Brain microvascular endothelial cell (primary cell): ENCODE measurements at regions not wholly inside any gene's neighbourhood (a gene's known extent, or its start where the extent isn't known, plus 50 kb on each side); places are given as distances from the start of the nearest gene placed in this dataset.

Experiments
- DNase-seq: peaks from one replicate; pipeline ENCODE4 v3.0.0-alpha.2; 2020
- H3K27ac ChIP-seq: fragments of 250-450 bp; sonication (Bioruptor Pico); 2 replicates; pipeline ENCODE4 v1.5.1; 2020; ENCODE audit warnings: mild to moderate bottlenecking, moderate library complexity
- H3K27me3 ChIP-seq: fragments of 250-450 bp; sonication (Bioruptor Pico); replicated peaks from 2 replicates; pipeline ENCODE4 v1.5.1; 2020; ENCODE audit warnings: mild to moderate bottlenecking
- H3K36me3 ChIP-seq: fragments of 250-450 bp; sonication (Bioruptor Pico); replicated peaks from 2 replicates; pipeline ENCODE4 v1.5.1; 2020; ENCODE audit warnings: mild to moderate bottlenecking
- H3K4me3 ChIP-seq: 2 replicates; pipeline ENCODE4 v1.5.1; 2011; ENCODE audit warnings: low read depth, mild to moderate bottlenecking, control low read depth, low read length, moderate library complexity
- CTCF ChIP-seq: IDR thresholded peaks from 2 replicates; pipeline ENCODE4 v1.5.1; 2011; ENCODE audit warnings: low read depth, mild to moderate bottlenecking, moderate library complexity, low read length, control low read depth, inconsistent platforms; ENCODE audit errors: missing control alignments
- in situ Hi-C: cut with HindIII; loops from 2 replicates; pipeline ENCODE4 v1.10.0; 2017; ENCODE audit warnings: low sequenced_read_pairs, low pct_ligation_motif_present

DNA sequence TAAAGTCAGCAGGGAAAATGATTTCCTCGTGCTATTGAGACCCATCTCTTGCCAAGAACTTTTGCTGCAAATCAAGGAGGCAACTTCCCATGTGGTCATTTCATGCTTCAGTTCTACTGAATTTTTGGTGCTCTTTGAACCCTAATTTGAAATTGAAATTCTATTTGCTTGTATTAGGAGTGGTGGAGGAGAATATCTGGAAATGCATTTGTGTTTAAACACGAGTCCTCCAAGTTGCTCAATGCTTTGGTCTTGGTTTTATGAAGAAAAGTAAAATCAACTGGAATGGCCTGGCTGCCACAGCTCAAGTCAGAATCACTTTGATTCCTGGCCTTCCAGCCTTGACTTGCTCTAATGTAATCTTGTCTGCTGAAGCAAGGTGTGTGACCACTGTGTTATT is 613.2 kb downstream of the TLE1 start:
- no peak overlapping the region for H3K4me3 ChIP-seq
- H3K36me3 ChIP-seq = no peaks in the 10 kb centered on the region
- H3K27ac ChIP-seq = no peak overlapping the region
- DNase-seq = no peak
- in situ Hi-C loops = no loop called here
- H3K27me3 ChIP-seq = no peaks in the 10 kb centered on the region
- TF ChIP-seq CTCF = no peak

DNA sequence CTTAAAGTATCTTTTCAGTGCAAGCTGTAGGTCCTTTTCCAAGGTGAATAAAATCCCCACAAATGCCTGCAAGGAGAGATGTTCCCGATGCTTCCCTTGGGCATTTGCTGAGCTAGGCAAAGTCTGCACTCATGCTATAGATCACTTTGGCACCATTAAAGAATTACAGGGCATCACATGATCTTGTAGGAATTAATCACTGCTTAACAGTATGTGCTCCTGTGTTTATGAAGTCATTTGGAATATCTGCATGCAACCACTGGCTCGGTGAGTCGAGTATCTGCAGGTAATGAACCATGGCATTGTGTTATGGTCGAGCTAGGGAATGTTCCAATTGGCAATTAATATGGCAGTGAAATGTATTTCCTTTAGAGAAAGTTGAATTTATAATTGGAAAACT is 615.1 kb downstream of the TLE1 start:
- Histone ChIP-seq H3K36me3 (no peaks in the 10 kb centered on the region), H3K27me3 (no peaks in the 10 kb centered on the region), H3K27ac (no peak overlapping the region), H3K4me3 (no peak overlapping the region)
- in situ Hi-C loops = no loop called here
- TF ChIP-seq CTCF = no peak
- DNase-seq = no peak

- in situ Hi-C loops = no loop called here
- Histone ChIP-seq H3K27ac (no peak overlapping the region), H3K36me3 (no peaks in the 10 kb centered on the region), H3K27me3 (no peaks in the 10 kb centered on the region), H3K4me3 (no peak overlapping the region)
- TF ChIP-seq CTCF = no peak
- no peak for DNase-seq
Measured at GRCh38 chr9:81073821-81074220, 615.5 kb downstream of the TLE1 start.

- Histone ChIP-seq H3K36me3 (no peaks in the 10 kb centered on the region), H3K27me3 (no peaks in the 10 kb centered on the region), H3K27ac (no peak overlapping the region), H3K4me3 (no peak overlapping the region)
- TF ChIP-seq CTCF = no peak
- in situ Hi-C loops = no loop called here
- no peak for DNase-seq
Measured at GRCh38 chr9:81072758-81073157, 616.6 kb downstream of the TLE1 start.

- no peak overlapping the region for H3K27ac ChIP-seq
- H3K27me3 ChIP-seq = no peaks in the 10 kb centered on the region
- in situ Hi-C loops = no loop called here
- H3K36me3 ChIP-seq = no peaks in the 10 kb centered on the region
- TF ChIP-seq CTCF = no peak
- DNase-seq = no peak
- H3K4me3 ChIP-seq = no peak overlapping the region
Measured at GRCh38 chr9:81071108-81071507, 618.2 kb downstream of the TLE1 start.

DNA sequence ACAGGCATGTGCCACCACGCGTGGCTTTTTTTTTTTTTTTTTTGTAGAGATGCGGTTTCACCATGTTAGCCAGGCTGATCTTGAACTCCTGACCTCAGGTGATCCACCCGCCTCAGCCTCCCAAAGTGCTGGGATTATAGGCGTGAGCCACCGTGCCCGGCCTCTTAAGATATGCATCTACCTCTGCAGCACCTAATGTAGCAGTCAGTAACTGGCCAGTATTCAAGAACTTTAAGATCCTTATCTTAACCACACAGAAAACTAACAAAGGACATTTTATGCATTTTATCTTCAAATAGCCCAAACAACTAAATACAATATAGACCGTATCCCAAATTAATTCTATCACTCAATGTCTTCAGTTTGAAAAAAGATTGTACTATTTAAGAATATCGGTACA is 618.7 kb downstream of the TLE1 start:
- H3K27ac ChIP-seq = no peak overlapping the region

More for the DNA sequence above, 618.7 kb downstream of the TLE1 start:
- no peak overlapping the region for H3K4me3 ChIP-seq
- in situ Hi-C loops = no loop called here
- no peaks in the 10 kb centered on the region for H3K36me3 ChIP-seq
- H3K27me3 ChIP-seq = no peaks in the 10 kb centered on the region
- DNase-seq = no peak
- TF ChIP-seq CTCF = no peak
